Activated T-cell treated with anti-CD3 and anti-CD28 coated beads for 48 hours (primary cell): ENCODE measurements at regions not wholly inside any gene's neighbourhood (a gene's known extent, or its start where the extent isn't known, plus 50 kb on each side); places are given as distances from the start of the nearest gene placed in this dataset.
"Not testable (repeated sequence)": the region's sequence is repeated elsewhere in the genome, so short reads cannot be mapped to it uniquely, and the experiment has no call there.

Experiments used
- DNase-seq: peaks from one replicate; pipeline ENCODE4 v3.0.0-alpha.2; 2020; ENCODE audit warnings: low read depth

DNA sequence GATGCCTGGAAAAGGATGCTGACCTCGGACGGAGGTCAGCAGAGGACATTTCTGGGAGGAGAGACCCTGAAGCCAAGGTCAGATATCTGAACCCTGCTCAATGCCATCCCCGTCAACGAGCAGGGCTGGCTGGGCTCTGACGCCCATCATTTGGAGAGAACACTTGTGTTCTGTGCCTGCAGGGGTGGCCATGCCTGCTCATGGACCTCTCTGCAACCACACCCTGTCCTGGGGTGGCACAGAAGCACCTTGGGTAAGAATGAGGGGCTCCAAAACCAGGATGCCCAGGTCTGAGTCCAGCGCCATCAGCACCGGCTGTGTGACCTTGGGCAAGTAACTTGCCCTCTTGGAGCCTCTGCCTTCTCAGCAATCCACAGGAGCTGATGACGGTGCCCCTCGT lies 293.7 kb upstream of the FOXF1 start:
- DNase-seq = no peak

DNA sequence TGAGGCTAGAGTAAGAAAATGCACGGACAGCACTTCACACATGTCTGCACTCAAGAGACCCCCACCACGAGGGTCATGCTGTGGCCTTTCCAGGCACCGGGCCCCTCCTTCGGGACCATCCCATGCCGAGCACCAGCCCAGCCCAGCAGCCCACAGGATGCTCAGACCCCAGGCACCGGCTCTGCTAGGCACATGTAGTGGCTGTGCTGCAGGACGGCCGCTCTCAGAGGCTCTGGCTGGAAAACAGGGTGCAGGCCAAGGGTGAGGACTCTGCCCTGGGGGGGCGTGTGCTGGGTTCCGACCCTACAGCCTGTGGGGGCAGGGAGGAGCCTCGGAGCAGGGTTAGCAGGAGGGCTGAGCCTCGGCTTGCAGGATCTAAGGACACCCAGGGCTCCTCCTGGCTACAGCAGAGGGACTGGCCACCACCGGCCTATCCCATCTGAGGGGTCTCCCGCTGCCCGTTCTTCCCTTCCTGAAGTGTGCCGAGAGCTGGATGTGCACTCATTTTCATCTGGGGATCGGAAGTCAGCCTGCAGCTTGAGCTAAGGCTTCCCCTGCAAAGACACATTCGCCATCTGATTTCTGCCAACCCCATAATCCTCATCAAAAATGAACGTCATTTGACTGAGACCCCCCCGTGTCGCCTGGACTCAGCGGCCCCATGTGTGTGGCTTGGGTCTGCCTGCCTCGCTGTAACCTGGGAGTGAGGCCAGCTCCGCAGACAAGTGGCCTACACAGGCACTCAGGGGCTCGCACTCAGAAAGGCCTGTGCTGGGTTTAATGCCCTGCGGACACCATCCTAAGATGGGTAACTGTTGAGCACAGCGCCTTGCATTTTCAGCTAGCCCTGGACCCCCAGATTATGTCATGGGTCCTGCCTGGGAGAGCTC lies 293.1 kb upstream of the FOXF1 start:
- DNase-seq = no peak

DNA sequence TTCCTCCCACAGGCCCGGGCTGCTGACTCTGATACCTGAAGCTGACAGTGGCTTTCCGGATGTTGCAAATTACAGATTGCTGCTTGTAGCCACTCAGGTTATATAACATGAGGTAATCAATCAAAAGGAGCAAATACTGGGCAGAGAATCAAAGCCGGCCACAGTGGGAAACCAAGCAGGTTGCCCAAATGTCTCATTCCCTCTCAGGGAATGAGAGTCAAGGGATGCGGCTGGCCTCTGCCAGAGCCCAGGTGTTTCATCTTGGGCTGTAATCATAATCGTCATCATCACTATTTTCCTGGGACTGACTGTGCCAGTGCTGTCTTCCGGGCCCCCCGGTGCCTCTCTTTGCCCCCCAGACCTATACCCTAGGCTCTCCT lies 292.4 kb upstream of the FOXF1 start:
- DNase-seq = no peak

- DNase-seq = no peak
These were observed 291.7 kb upstream of the FOXF1 start for GRCh38 chr16:86218479-86219170.

DNA sequence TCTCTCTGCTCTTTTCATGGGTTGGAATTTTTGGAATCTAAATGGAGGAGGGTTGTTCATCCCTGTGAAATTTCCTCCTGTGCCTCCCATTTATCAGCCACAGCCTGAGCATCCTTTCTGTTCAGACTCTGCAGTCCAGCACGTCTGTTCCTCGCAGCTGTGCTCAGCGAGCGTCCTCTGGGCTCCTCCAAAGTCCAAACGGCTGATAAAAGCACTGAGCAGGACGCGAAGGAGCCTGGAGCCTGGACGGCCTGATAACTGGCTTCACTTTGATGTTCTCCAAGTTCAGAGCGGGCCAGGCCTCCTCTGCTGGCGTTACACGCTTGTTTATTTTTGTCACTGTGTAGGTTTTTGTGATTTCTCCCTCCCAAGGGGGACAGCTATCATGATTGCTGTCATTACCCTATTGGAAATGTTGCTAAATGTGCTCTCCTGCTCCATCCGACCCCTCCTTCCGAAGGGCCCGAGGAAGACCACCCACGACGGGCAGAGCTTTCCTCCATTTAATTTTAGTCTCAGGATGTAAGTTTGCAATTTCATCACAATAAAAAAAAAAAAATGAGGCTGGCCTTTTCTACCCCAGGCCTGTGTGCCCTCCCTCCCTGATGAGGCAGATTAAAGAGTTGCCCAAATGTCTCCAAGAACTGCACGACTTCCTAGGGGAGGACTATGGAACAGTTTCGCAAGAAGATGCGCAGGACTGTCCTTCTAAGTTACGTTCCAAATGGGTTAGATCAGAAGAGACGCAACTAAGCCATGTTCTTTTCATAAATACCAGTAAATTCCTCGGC lies 290.5 kb upstream of the FOXF1 start:
- DNase-seq = no peak

GRCh38 chr16:86220561-86220960 lies 289.8 kb upstream of the FOXF1 start:
- no peak for DNase-seq

- no peak for DNase-seq
These were observed 289.2 kb upstream of the FOXF1 start for GRCh38 chr16:86221085-86221484.

DNA sequence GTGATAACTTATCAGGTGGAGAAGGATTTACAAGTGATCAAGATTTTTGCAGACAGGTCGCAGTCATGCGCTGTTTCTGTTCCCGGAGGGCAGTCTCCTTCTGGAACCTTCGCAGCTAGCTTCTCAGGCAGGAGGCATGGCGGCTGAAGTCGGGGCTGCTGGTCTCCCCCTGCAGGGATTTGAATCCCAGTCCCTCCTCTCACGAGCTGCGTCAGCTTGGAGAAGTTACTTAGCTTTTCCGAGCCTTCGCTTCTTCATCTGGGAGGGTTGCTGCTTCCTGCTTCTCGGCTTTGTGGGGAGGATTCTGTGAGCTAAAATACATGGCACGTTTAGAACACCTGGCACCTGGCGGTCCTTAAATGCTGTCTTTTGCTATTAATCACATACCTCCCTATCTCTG lies 287.8 kb upstream of the FOXF1 start:
- DNase-seq = no peak

GRCh38 chr16:86222965-86223551 lies 287.3 kb upstream of the FOXF1 start:
- DNase-seq = no peak

- DNase-seq = no peak
These were observed 286.2 kb upstream of the FOXF1 start for GRCh38 chr16:86224126-86224525.

DNA sequence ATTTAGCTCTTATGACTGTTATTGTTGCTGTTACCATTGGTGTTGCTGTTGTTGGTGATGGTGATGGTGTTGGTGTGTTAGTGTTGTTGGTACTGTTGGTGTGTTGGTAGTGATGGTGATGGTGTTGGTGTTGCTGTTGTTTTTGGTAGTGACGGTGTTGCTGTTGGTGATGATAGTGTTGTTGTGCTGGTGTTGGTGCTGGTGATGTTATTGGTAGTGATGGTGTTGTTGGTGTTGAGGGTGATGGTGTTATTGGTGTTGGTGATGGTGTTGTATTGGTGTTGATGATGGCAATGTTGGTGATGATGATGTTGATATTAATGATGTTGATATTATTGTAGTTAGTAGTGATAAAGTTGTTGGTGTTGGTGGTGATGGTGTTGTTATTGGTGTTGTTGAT lies 285.7 kb upstream of the FOXF1 start:
- no peak for DNase-seq

DNA sequence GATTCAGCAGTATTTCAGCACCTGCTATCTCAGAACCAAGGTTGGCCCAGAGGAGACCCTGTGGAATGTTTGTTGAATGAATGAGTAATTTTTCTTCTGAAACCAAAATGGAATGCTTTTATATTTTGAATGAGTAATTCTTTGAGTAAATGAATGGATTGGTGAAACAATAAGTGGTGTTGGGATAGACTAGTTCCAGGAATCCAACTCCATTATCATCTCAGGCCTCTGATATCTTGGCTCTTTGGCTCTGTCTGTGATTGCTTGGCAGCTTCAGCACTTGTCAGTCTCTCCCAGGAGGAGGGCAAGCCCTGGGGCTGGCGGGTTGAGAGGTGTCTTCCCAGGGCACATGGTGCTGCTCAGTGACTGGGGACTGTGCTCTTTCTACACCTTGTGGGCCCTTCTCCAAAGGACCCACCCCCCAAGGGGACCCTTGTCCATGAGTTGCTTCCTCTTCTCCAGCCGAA lies 284.4 kb upstream of the FOXF1 start:
- DNase-seq = no peak

DNA sequence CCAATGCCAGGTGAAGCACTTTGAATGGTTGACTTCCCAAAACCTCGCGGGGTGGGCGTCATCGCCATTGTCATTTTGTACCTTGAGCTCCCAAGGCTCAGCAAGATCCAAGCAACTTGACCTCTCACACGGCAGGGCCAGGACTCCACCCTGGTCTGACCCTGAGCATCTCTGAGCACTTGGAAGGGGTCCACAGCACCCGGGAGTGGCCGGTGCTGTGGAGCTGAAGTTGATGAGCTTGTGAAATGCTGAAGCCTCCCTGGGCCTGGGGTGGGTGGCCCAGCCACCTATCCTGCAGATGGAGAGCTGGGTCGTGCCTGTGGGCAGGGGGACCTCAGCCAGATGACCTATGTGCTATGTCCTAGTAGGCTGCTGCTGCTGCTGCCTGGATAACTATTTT lies 283.3 kb upstream of the FOXF1 start:
- no peak for DNase-seq

DNA sequence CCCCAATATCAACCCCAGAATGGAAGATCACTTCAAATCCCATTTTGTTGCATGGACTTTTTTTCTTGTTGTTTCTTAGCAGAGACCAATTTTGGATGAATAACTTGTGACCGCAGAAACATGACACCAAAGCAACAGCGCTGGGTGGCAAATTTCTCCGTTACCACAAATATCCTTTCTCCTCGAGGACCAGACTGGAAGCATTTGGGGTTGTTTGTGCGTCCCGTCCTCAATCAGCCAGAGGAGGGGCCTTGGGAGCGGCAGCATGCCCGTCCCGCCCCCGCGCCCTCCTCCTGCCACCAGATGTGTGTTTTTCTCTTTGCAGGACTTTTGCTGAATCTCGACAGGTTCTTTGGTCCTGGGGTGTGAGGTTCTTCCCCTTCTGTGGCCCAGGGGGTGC lies 282.5 kb upstream of the FOXF1 start:
- DNase-seq = no peak

GRCh38 chr16:86228713-86229112 lies 281.6 kb upstream of the FOXF1 start:
- DNase-seq = no peak

DNA sequence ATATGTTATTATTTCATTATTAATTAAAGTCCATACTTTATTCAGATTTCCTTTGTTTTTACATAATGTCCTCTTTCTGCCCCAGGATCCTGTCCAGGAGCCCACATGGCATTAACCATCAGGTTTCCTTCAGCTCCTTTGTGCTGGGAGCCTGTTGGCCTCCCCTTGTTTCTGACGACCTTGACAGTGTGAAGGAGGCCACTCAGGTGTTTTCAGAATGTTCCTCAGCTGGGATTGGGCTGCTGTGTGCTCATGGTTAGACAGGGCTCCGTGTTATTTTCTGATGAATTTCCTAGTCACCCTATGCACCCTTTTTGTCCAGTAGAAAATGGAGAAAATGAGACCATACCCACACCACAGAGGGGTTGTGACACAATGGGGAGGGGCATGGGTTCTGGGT lies 281.0 kb upstream of the FOXF1 start:
- no peak for DNase-seq

GRCh38 chr16:86229866-86230656 lies 280.3 kb upstream of the FOXF1 start:
- no peak for DNase-seq

DNA sequence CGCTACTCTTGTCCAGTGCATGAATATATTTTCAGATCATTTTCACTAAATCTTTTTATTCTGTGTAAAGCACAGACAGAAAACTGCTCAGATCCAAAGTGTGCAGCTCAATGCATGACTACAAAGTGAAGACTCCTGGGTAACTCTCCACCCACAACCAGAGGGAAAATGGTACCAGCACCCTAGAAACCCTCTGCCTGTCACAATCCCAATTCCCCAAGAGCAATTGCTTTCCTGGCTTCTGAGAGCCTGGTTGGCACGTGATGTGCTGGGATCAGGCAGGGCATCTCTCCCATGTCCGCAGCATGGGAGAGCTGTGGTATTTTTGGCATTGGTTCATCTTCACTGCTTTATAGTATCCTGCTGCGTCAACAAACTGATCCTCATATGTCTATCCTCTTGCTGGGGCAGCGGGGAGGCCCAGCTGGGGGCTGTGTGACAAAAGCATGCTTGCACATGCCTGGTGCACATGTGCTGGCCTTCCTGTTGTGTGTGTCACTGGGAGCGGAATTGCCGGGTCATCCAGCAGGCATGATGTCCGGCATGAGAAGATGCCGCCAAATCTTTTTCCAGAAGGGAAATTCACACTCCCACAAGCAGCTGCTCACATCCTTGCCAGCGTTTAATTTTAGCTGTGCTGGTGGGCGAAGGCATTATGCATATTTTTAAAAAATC lies 278.9 kb upstream of the FOXF1 start:
- DNase-seq = no peak

DNA sequence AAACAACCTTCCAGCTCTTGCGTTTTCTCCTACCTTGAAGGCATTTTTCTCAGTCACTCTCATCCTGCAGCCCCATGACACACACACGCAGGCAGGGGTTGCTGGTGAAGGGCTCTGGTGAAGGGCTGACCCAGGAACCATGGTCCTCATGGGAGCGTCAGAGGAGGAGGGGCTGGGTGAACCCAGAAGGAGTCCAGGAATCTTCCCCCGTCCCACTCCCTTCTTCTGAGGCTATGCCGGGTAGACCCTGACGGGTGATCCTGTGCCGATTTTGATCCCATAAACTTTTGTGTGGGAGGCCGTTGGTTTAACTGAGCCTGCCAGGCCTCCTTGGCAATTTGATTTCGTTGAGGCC lies 278.4 kb upstream of the FOXF1 start:
- no peak for DNase-seq

GRCh38 chr16:86232496-86232895 lies 277.8 kb upstream of the FOXF1 start:
- DNase-seq = no peak

DNA sequence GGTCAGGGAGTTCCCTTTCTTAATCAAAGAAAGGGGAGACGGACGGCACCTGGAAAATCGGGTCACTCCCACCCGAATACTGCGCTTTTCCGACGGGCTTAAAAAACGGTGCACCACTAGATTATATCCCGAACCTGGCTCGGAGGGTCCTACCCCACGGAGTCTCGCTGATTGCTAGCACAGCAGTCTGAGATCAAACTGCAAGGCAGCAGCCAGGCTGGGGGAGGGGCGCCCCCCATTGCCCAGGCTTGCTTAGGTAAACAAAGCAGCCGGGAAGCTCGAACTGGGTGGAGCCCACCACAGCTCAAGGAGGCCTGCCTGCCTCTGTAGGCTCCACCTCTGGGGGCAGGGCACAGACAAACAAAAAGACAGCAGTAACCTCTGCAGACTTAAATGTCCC lies 276.8 kb upstream of the FOXF1 start:
- DNase-seq = not testable (repeated sequence)
